Activated CD4-positive, CD25-positive, alpha-beta regulatory T cell treated with anti-CD3 and anti-CD28 coated beads, Interleukin-2, amount 50 U/mL, for 72 hours (primary cell): ENCODE measurements at regions not wholly inside any gene's neighbourhood (a gene's known extent, or its start where the extent isn't known, plus 50 kb on each side); places are given as distances from the start of the nearest gene placed in this dataset.
"Not testable (repeated sequence)": the region's sequence is repeated elsewhere in the genome, so short reads cannot be mapped to it uniquely, and the experiment has no call there.

Experiments
- DNase-seq: peaks from one replicate; pipeline ENCODE4 v3.0.0; 2021

GRCh38 chr12:127590868-127591267, 676.1 kb upstream of the TMEM132C start:
- no peak for DNase-seq

- no peak for DNase-seq
Observed at GRCh38 chr12:127592245-127592644, 674.7 kb upstream of the TMEM132C start.

- DNase-seq: no peak
Observed at GRCh38 chr12:127594351-127594970, 672.5 kb upstream of the TMEM132C start.

GRCh38 chr12:127595506-127595905, 671.5 kb upstream of the TMEM132C start:
- DNase-seq: no peak

GRCh38 chr12:127596891-127597290, 670.1 kb upstream of the TMEM132C start:
- DNase-seq: no peak

- no peak for DNase-seq
Observed at GRCh38 chr12:127599436-127599835, 667.5 kb upstream of the TMEM132C start.

GRCh38 chr12:127600211-127600610, 666.8 kb upstream of the TMEM132C start:
- DNase-seq: no peak

- DNase-seq: no peak
Observed at GRCh38 chr12:127606476-127607015, 660.4 kb upstream of the TMEM132C start.

GRCh38 chr12:127607146-127607725, 659.7 kb upstream of the TMEM132C start:
- no peak for DNase-seq

GRCh38 chr12:127608359-127608758, 658.6 kb upstream of the TMEM132C start:
- DNase-seq: not testable (repeated sequence)

- no peak for DNase-seq
Observed at GRCh38 chr12:127613056-127613455, 653.9 kb upstream of the TMEM132C start.

- no peak for DNase-seq
Observed at GRCh38 chr12:127619869-127620734, 646.9 kb upstream of the TMEM132C start.

- no peak for DNase-seq
Observed at GRCh38 chr12:127620735-127621355, 646.1 kb upstream of the TMEM132C start.

- DNase-seq: no peak
Observed at GRCh38 chr12:127621366-127621765, 645.6 kb upstream of the TMEM132C start.

- DNase-seq: no peak
Observed at GRCh38 chr12:127623362-127623761, 643.6 kb upstream of the TMEM132C start.

- no peak for DNase-seq
Observed at GRCh38 chr12:127625176-127625771, 641.7 kb upstream of the TMEM132C start.

GRCh38 chr12:127628645-127629044, 638.3 kb upstream of the TMEM132C start:
- no peak for DNase-seq

GRCh38 chr12:127629066-127629820, 637.7 kb upstream of the TMEM132C start:
- DNase-seq: no peak

GRCh38 chr12:127632461-127632860, 634.5 kb upstream of the TMEM132C start:
- DNase-seq: no peak

GRCh38 chr12:127635838-127636237, 631.1 kb upstream of the TMEM132C start:
- DNase-seq: no peak

GRCh38 chr12:127636882-127637281, 630.1 kb upstream of the TMEM132C start:
- DNase-seq: no peak
